Heart right ventricle (tissue), 16 donors: ENCODE measurements at regions not wholly inside any gene's neighbourhood (a gene's known extent, or its start where the extent isn't known, plus 50 kb on each side); places are given as distances from the start of the nearest gene placed in this dataset.

Experiments used
- ATAC-seq, 8 donors: fragments of 200-7000 bp; cut with Tn5 transposase; one replicate each; pipeline ENCODE4 v1.9.1; 2020; ENCODE audit warnings: mild to moderate bottlenecking in 8 of 8, moderate library complexity in 8 of 8, moderate number of reproducible peaks in 1 of 8
- DNase-seq, 2 donors: peaks; one replicate each; pipeline ENCODE4 v3.0.0-alpha.2; 2020
- H3K27ac ChIP-seq, 10 donors: fragments of 200-600 bp; sonication (generic) in 2 of 10; one replicate each; pipeline versions ENCODE4 v1.5.0 to v1.8.0; 2020 to 2022; ENCODE audit warnings: mild to moderate bottlenecking in 3 of 10
- H3K27me3 ChIP-seq, 7 donors: fragments of 200-600 bp; one replicate each; pipeline ENCODE4 v1.8.0; 2021 to 2022; ENCODE audit warnings: mild to moderate bottlenecking in 2 of 7
- H3K36me3 ChIP-seq, 9 donors: fragments of 200-600 bp; sonication (generic) in 1 of 9; one replicate each; pipeline versions ENCODE4 v1.5.0 to v1.8.0; 2020 to 2022; ENCODE audit warnings: mild to moderate bottlenecking in 2 of 9
- H3K4me1 ChIP-seq, 9 donors: fragments of 200-600 bp; sonication (generic) in 1 of 9; one replicate each; pipeline versions ENCODE4 v1.5.0 to v1.8.0; 2020 to 2022; ENCODE audit warnings: mild to moderate bottlenecking in 4 of 9
- H3K4me3 ChIP-seq, 10 donors: fragments of 200-600 bp; sonication (generic) in 2 of 10; one replicate each; pipeline versions ENCODE4 v1.5.0 to v1.8.0; 2020 to 2022; ENCODE audit warnings: mild to moderate bottlenecking in 7 of 10, moderate library complexity in 2 of 10
- H3K9me3 ChIP-seq, 11 donors: fragments of 200-600 bp in 10 of 11; sonication (generic) in 2 of 11; one replicate each; pipeline versions ENCODE4 v1.5.0 to v1.8.0; 2013 to 2022; ENCODE audit warnings: mild to moderate bottlenecking in 2 of 11, control low read depth in 1 of 11, moderate library complexity in 1 of 11
- whole genome bisulfite sequencing, 2 donors: extraction: QIAGEN DNeasy Blood & Tissue Kit; methylation state at CpG; one replicate each; pipeline ENCODE4 v1.1.7; 2013; ENCODE audit warnings: inconsistent platforms in 1 of 2; 5-methylcytosine and 5-hydroxymethylcytosine counted together
- intact Hi-C, 10 donors: fragments of 100-400 bp; cut with DNase I; formaldehyde crosslinking; loops; one replicate each; pipeline versions ENCODE4 v1.11.1 to v1.14.2; 2022
- TF ChIP-seq, protein P1 (sequence below), 9 donors: fragments of 200-600 bp; sonication (generic) in 2 of 9; IDR thresholded peaks; one replicate each; pipeline versions ENCODE4 v1.5.0 to v1.8.0; 2021 to 2022; ENCODE audit warnings: antibody characterized with exemption in 9 of 9, mild to moderate bottlenecking in 5 of 9, moderate library complexity in 1 of 9
- donor health status: Arrhythmogenic right ventricular cardiomyopathy.
- donor health status: ischemic (EF 13 %, LVEDD 7.1; RV severe dilation, severe dysfunction).
- donor health status: healthy with polysubstance abuse.
- donor health status: DM: no; HTN: yes; CAD: no.
- donor health status: DM: no; HTN: no; CAD: no.
- donor health status: ischemic (EF 25% LVEDD 6.9; RV normal size, moderate dysfunction).
- donor health status: ischemic (EF 25% LVEDD 5.7; RV mildly dilated, moderate dysfunction).
- donor health status: healthy.
- donor health status: DM: yes; HTN: yes; CAD: no.
- donor health status: Ischemic cardiomyopathy.
- donor health status: ischemic (EF 35%, LVEDD 5.7; RV mildly dilated, moderate dysfunction).
- donor health status: nonischemic (EF 11% LVEDD 7.7; RV severe dilation, severe dysfunction).
- donor health status: DM: yes; HTN: yes; CAD: no.
- donor health status: PGD.
- donor health status: ischemic (EF 29% LVEDD 5.4; RV normal size, mild dysfunction).
- donor health status: nonischemic (EF 23%, LVEDD 6.1; RV moderate dilation, normal function).

DNA sequence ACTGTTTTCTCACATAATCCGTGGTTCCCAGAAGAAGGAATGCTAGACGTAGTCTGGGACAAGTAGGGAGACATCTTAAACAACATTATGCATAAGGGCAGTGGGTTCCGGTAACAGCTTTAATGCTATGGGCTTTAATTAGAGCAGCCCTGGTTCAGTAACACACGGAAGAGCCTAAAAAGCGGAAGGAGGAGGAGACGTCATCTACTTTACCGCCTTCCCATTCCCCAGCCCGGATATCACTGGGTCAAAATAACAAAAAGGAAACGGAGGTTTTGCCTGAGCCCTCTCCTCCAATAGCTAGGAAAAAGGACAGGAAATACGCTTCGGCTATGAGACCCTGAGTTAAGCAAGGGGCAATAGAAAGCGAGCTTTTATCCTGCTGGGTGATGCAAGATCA lies 124.8 kb upstream of the KDM5D start:
- Histone ChIP-seq H3K4me3 (peak overlapping the region in 5 of 10 donors; percentile 17 to 42 (median 27)), H3K27ac (no peak overlapping the region), H3K27me3 (no peaks in the 10 kb centered on the region), H3K9me3 (no peaks in the 10 kb centered on the region), H3K4me1 (no peaks in the 10 kb centered on the region), H3K36me3 (no peaks in the 10 kb centered on the region)
- no peak for DNase-seq
- ATAC-seq: peak in 1 of 8 donors; percentile 55
- WGBS, 2 donors: 66 to 76% methylated on average over 12 of the region's 12 CpGs
- intact Hi-C loops: no loop called here
- TF ChIP-seq, protein P1, sequence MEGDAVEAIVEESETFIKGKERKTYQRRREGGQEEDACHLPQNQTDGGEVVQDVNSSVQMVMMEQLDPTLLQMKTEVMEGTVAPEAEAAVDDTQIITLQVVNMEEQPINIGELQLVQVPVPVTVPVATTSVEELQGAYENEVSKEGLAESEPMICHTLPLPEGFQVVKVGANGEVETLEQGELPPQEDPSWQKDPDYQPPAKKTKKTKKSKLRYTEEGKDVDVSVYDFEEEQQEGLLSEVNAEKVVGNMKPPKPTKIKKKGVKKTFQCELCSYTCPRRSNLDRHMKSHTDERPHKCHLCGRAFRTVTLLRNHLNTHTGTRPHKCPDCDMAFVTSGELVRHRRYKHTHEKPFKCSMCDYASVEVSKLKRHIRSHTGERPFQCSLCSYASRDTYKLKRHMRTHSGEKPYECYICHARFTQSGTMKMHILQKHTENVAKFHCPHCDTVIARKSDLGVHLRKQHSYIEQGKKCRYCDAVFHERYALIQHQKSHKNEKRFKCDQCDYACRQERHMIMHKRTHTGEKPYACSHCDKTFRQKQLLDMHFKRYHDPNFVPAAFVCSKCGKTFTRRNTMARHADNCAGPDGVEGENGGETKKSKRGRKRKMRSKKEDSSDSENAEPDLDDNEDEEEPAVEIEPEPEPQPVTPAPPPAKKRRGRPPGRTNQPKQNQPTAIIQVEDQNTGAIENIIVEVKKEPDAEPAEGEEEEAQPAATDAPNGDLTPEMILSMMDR (IDR thresholded peaks at IDR 0.05): no peak

DNA sequence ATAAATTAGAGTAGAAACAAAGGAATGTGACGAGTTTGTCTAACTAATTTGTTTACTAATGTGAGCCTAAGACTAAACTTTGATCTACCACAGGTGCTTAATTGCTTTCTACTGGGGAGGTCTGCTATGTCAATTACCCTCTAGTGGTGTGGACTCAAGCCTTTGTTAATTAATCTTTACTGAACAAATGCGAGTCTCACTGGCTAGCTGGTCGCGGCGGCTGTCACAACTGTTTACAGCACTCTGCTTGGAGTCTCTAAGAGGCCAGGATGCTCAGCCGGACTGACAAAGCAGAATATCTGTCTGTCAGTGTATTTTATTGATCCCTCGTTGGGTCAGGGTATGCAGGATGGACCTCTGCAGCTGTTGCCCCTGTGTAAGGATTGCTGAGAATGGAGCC lies 124.1 kb upstream of the KDM5D start:
- H3K9me3 ChIP-seq: no peaks in the 10 kb centered on the region
- TF ChIP-seq, protein P1 (IDR thresholded peaks at IDR 0.05): no peak
- no peak overlapping the region for H3K4me3 ChIP-seq
- intact Hi-C loops: no loop called here
- H3K27me3 ChIP-seq: no peaks in the 10 kb centered on the region
- ATAC-seq (no peak), DNase-seq (no peak)
- H3K27ac ChIP-seq: no peak overlapping the region
- WGBS, 2 donors: 68 to 82% methylated on average over 7 of the region's 7 CpGs
- H3K36me3 ChIP-seq: no peaks in the 10 kb centered on the region
- no peaks in the 10 kb centered on the region for H3K4me1 ChIP-seq

- WGBS, 2 donors: 50 to 59% methylated on average over 3 of the region's 3 CpGs
- intact Hi-C loops: no loop called here
- Histone ChIP-seq H3K4me3 (no peak overlapping the region), H3K4me1 (no peaks in the 10 kb centered on the region), H3K27ac (no peak overlapping the region), H3K9me3 (no peaks in the 10 kb centered on the region), H3K36me3 (no peaks in the 10 kb centered on the region), H3K27me3 (no peaks in the 10 kb centered on the region)
- TF ChIP-seq, protein P1 (IDR thresholded peaks at IDR 0.05): no peak
- ATAC-seq (no peak), DNase-seq (no peak)
Observed at GRCh38 chrY:19856474-19857135, 112.1 kb upstream of the KDM5D start.

GRCh38 chrY:19842972-19843371 lies 98.4 kb upstream of the KDM5D start:
- intact Hi-C loops: no loop called here
- H3K4me3 ChIP-seq: no peak overlapping the region
- DNase-seq: no peak
- no peaks in the 10 kb centered on the region for H3K27me3 ChIP-seq
- WGBS, 2 donors: 50 to 66% methylated on average over 1 of the region's 1 CpG
- peaks cover 0 to 26% (median 0%) of the 10 kb centered on the region in 11 donors for H3K9me3 ChIP-seq
- H3K4me1 ChIP-seq: no peaks in the 10 kb centered on the region
- TF ChIP-seq, protein P1 (IDR thresholded peaks at IDR 0.05): no peak
- ATAC-seq: no peak
- no peak overlapping the region for H3K27ac ChIP-seq
- no peaks in the 10 kb centered on the region for H3K36me3 ChIP-seq
